ENCODE measurements at regions not wholly inside any gene's neighbourhood (a gene's known extent, or its start where the extent isn't known, plus 50 kb on each side); places are given as distances from the start of the nearest gene placed in this dataset.

DNA sequence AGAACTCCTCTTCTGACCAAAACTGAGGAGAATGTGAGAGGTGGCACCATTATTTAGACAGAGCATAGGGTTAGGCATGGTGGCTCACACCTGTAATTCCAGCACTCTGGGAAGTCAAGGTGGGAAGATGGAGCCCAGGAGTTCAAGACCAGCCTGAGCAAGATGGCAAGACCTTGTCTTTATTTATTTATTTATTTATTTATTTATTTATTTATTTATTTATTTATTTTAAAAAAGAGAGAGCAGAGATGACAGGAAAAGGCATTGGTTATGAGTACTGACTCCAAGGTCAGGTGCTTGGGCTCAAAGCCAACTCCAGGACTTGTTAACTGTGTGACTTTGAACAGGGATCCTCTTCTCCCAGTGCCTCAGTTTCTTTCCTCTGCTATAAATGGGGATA is 217.7 kb downstream of the MEX3B start:
- TF ChIP-seq EZH2 (IDR thresholded peaks at IDR 0.05; ENCODE audit: low read depth, unreplicated experiment) = no peak
- no peak for TF ChIP-seq POLR2AphosphoS5 (IDR thresholded peaks at IDR 0.05; ENCODE audit: low read depth)
- TF ChIP-seq, protein P1, sequence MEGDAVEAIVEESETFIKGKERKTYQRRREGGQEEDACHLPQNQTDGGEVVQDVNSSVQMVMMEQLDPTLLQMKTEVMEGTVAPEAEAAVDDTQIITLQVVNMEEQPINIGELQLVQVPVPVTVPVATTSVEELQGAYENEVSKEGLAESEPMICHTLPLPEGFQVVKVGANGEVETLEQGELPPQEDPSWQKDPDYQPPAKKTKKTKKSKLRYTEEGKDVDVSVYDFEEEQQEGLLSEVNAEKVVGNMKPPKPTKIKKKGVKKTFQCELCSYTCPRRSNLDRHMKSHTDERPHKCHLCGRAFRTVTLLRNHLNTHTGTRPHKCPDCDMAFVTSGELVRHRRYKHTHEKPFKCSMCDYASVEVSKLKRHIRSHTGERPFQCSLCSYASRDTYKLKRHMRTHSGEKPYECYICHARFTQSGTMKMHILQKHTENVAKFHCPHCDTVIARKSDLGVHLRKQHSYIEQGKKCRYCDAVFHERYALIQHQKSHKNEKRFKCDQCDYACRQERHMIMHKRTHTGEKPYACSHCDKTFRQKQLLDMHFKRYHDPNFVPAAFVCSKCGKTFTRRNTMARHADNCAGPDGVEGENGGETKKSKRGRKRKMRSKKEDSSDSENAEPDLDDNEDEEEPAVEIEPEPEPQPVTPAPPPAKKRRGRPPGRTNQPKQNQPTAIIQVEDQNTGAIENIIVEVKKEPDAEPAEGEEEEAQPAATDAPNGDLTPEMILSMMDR (conservative IDR thresholded peaks at IDR 0.05; ENCODE audit: low read depth in 2 of 2) = no peak
- TF ChIP-seq EZH2phosphoT487 (IDR thresholded peaks at IDR 0.05; ENCODE audit: unreplicated experiment) = no peak
- TF ChIP-seq, protein P2, sequence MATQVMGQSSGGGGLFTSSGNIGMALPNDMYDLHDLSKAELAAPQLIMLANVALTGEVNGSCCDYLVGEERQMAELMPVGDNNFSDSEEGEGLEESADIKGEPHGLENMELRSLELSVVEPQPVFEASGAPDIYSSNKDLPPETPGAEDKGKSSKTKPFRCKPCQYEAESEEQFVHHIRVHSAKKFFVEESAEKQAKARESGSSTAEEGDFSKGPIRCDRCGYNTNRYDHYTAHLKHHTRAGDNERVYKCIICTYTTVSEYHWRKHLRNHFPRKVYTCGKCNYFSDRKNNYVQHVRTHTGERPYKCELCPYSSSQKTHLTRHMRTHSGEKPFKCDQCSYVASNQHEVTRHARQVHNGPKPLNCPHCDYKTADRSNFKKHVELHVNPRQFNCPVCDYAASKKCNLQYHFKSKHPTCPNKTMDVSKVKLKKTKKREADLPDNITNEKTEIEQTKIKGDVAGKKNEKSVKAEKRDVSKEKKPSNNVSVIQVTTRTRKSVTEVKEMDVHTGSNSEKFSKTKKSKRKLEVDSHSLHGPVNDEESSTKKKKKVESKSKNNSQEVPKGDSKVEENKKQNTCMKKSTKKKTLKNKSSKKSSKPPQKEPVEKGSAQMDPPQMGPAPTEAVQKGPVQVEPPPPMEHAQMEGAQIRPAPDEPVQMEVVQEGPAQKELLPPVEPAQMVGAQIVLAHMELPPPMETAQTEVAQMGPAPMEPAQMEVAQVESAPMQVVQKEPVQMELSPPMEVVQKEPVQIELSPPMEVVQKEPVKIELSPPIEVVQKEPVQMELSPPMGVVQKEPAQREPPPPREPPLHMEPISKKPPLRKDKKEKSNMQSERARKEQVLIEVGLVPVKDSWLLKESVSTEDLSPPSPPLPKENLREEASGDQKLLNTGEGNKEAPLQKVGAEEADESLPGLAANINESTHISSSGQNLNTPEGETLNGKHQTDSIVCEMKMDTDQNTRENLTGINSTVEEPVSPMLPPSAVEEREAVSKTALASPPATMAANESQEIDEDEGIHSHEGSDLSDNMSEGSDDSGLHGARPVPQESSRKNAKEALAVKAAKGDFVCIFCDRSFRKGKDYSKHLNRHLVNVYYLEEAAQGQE (IDR thresholded peaks at IDR 0.05; ENCODE audit: unreplicated experiment) = no peak
- TF ChIP-seq, protein P3, sequence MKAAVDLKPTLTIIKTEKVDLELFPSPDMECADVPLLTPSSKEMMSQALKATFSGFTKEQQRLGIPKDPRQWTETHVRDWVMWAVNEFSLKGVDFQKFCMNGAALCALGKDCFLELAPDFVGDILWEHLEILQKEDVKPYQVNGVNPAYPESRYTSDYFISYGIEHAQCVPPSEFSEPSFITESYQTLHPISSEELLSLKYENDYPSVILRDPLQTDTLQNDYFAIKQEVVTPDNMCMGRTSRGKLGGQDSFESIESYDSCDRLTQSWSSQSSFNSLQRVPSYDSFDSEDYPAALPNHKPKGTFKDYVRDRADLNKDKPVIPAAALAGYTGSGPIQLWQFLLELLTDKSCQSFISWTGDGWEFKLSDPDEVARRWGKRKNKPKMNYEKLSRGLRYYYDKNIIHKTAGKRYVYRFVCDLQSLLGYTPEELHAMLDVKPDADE (IDR thresholded peaks at IDR 0.05) = no peak
- no peak for TF ChIP-seq ZNF114 (CRISPR knock-in tag; IDR thresholded peaks at IDR 0.05)
- no peak for TF ChIP-seq JUNB (IDR thresholded peaks at IDR 0.05; ENCODE audit: unreplicated experiment)
- TF ChIP-seq CREB1 (CRISPR knock-in tag; IDR thresholded peaks at IDR 0.05; ENCODE audit: low read depth) = no peak
- no peak for TF ChIP-seq STAT1 (IDR thresholded peaks at IDR 0.05; ENCODE audit: unreplicated experiment)
- TF ChIP-seq NANOG (IDR thresholded peaks at IDR 0.05; ENCODE audit: borderline replicate concordance) = no peak

Data from GM23338 (cell line).